Liver (tissue), 8 donors: ENCODE measurements at regions not wholly inside any gene's neighbourhood (a gene's known extent, or its start where the extent isn't known, plus 50 kb on each side); places are given as distances from the start of the nearest gene placed in this dataset.

Experiments used
- DNase-seq: peaks from one replicate; pipeline ENCODE4 v3.0.0-alpha.2; 2017; ENCODE audit warnings: low spot score
- H3K27ac ChIP-seq, 2 donors: one replicate each; pipeline ENCODE4 v1.7.0; 2013; ENCODE audit warnings: inconsistent platforms in 2 of 2, low read length in 2 of 2, control low read depth in 1 of 2, low read depth in 1 of 2, mild to moderate bottlenecking in 1 of 2
- H3K27me3 ChIP-seq, 4 donors: one replicate each; pipeline versions ENCODE4 v1.6.1 to v1.7.0; 2013; ENCODE audit warnings: low read length in 3 of 4, inconsistent platforms in 1 of 4, mild to moderate bottlenecking in 1 of 4, moderate library complexity in 1 of 4; ENCODE audit not compliant: control insufficient read depth in 4 of 4, insufficient read depth in 4 of 4
- H3K36me3 ChIP-seq, 4 donors: one replicate each; pipeline versions ENCODE4 v1.6.1 to v1.7.0; 2013; ENCODE audit warnings: low read length in 3 of 4, mild to moderate bottlenecking in 3 of 4, low read depth in 1 of 4, moderate library complexity in 1 of 4; ENCODE audit not compliant: control insufficient read depth in 4 of 4, insufficient read depth in 3 of 4
- H3K4me1 ChIP-seq, 4 donors: one replicate each; pipeline versions ENCODE4 v1.6.1 to v1.7.0; 2013; ENCODE audit warnings: low read length in 3 of 4, mild to moderate bottlenecking in 3 of 4, moderate library complexity in 1 of 4; ENCODE audit not compliant: control insufficient read depth in 4 of 4, insufficient read depth in 4 of 4
- H3K4me3 ChIP-seq, 3 donors: one replicate each; pipeline versions ENCODE4 v1.6.1 to v1.7.0; 2013; ENCODE audit warnings: low read length in 3 of 3, control low read depth in 1 of 3, low read depth in 1 of 3, mild to moderate bottlenecking in 1 of 3
- H3K9ac ChIP-seq, 2 donors: one replicate each; pipeline ENCODE4 v1.7.0; 2013; ENCODE audit warnings: low read length in 2 of 2, mild to moderate bottlenecking in 2 of 2, moderate library complexity in 2 of 2, control low read depth in 1 of 2, low read depth in 1 of 2
- H3K9me3 ChIP-seq, 4 donors: one replicate each; pipeline versions ENCODE4 v1.6.1 to v1.7.0; 2013; ENCODE audit warnings: low read length in 3 of 4; ENCODE audit not compliant: control insufficient read depth in 4 of 4
- ATF3 ChIP-seq: IDR thresholded peaks from 2 replicates; pipeline ENCODE4 v1.6.1; 2016; ENCODE audit warnings: antibody characterized with exemption
- CTCF ChIP-seq: fragments of 150-350 bp; IDR thresholded peaks from 2 replicates; pipeline ENCODE4 v1.5.1; 2017; ENCODE audit warnings: improper control_type of control experiment, low read depth, low read length; ENCODE audit not compliant: missing input control
- EGR1 ChIP-seq, 2 donors: IDR thresholded peaks; 2 replicates each; pipeline ENCODE4 v1.6.1; 2016 to 2018; ENCODE audit warnings: antibody characterized with exemption in 2 of 2, low read depth in 2 of 2
- FOXA1 ChIP-seq: IDR thresholded peaks from 2 replicates; pipeline ENCODE4 v1.6.1; 2016; ENCODE audit warnings: antibody characterized with exemption
- FOXA2 ChIP-seq: IDR thresholded peaks from 2 replicates; pipeline ENCODE4 v1.6.1; 2016; ENCODE audit warnings: antibody characterized with exemption
- GABPA ChIP-seq, 2 donors: IDR thresholded peaks in 1 of 2; conservative IDR thresholded peaks in 1 of 2; 2 replicates each; pipeline ENCODE4 v1.6.1; 2016; ENCODE audit warnings: antibody characterized with exemption in 2 of 2, mild to moderate bottlenecking in 1 of 2, moderate library complexity in 1 of 2
- HNF4A ChIP-seq, 2 donors: conservative IDR thresholded peaks; 2 replicates each; pipeline ENCODE4 v1.6.1; 2016; ENCODE audit warnings: antibody characterized with exemption in 2 of 2, mild to moderate bottlenecking in 2 of 2
- HNF4G ChIP-seq: IDR thresholded peaks from 2 replicates; pipeline ENCODE4 v1.6.1; 2016; ENCODE audit warnings: antibody characterized with exemption
- JUND ChIP-seq, 2 donors: IDR thresholded peaks; 2 replicates each; pipeline ENCODE4 v1.6.1; 2016; ENCODE audit warnings: antibody characterized with exemption in 2 of 2
- MAX ChIP-seq: IDR thresholded peaks from 2 replicates; pipeline ENCODE4 v1.6.1; 2016; ENCODE audit warnings: antibody characterized with exemption
- NR2F2 ChIP-seq: IDR thresholded peaks from 2 replicates; pipeline ENCODE4 v1.6.1; 2016; ENCODE audit warnings: antibody characterized with exemption
- RAD21 ChIP-seq, 2 donors: IDR thresholded peaks; 2 replicates each; pipeline ENCODE4 v1.6.1; 2016; ENCODE audit warnings: antibody characterized with exemption in 2 of 2, mild to moderate bottlenecking in 2 of 2
- REST ChIP-seq: IDR thresholded peaks from 2 replicates; pipeline ENCODE4 v1.6.1; 2016; ENCODE audit warnings: antibody characterized with exemption, mild to moderate bottlenecking
- RXRA ChIP-seq, 2 donors: IDR thresholded peaks; 2 replicates each; pipeline ENCODE4 v1.6.1; 2017 to 2018; ENCODE audit warnings: antibody characterized with exemption in 2 of 2, mild to moderate bottlenecking in 1 of 2
- SP1 ChIP-seq: IDR thresholded peaks from 2 replicates; pipeline ENCODE4 v1.6.1; 2018; ENCODE audit warnings: antibody characterized with exemption, mild to moderate bottlenecking
- TAF1 ChIP-seq: conservative IDR thresholded peaks from 2 replicates; pipeline ENCODE4 v1.6.1; 2016; ENCODE audit warnings: antibody characterized with exemption, mild to moderate bottlenecking
- YY1 ChIP-seq: IDR thresholded peaks from 2 replicates; pipeline ENCODE4 v1.6.1; 2016; ENCODE audit warnings: antibody characterized with exemption, mild to moderate bottlenecking
- ZBTB33 ChIP-seq: IDR thresholded peaks from 2 replicates; pipeline ENCODE4 v1.6.1; 2016; ENCODE audit warnings: antibody characterized with exemption
- WGBS: extraction: QIAGEN DNeasy Blood & Tissue Kit; methylation state at CpG from one replicate; pipeline ENCODE4 v1.1.7; 2013; 5-methylcytosine and 5-hydroxymethylcytosine counted together
- donor health status: healthy.
- donor health status: healthy.
- donor health status: healthy.
- donor health status: healthy.
- donor health status: healthy.

GRCh38 chr6:74645108-74645849 is 560.6 kb downstream of the COL12A1 start:
- H3K36me3 ChIP-seq, result no peaks in the 10 kb centered on the region
- H3K9ac ChIP-seq, result no peak overlapping the region
- no peaks in the 10 kb centered on the region for H3K9me3 ChIP-seq
- DNase-seq, result no peak
- 73% methylated on average over 6 of the region's 6 CpGs for WGBS
- no peaks in the 10 kb centered on the region for H3K4me1 ChIP-seq
- H3K4me3 ChIP-seq, result no peak overlapping the region
- TF ChIP-seq EGR1 (IDR thresholded peaks at IDR 0.05; ENCODE audit: low read depth in 2 of 2) (no peak), JUND (IDR thresholded peaks at IDR 0.05) (no peak), FOXA2 (no peak), RAD21 (IDR thresholded peaks at IDR 0.05) (no peak), ZBTB33 (no peak), FOXA1 (no peak), TAF1 (no peak), RXRA (IDR thresholded peaks at IDR 0.05) (no peak), YY1 (no peak), SP1 (no peak), GABPA (IDR thresholded peaks at IDR 0.05 in 1 of 2, conservative IDR thresholded peaks at IDR 0.05 in 1 of 2) (no peak), CTCF (no peak), MAX (no peak)
- H3K27me3 ChIP-seq, result no peaks in the 10 kb centered on the region
- H3K27ac ChIP-seq, result no peak overlapping the region

- TF ChIP-seq YY1 (no peak), RXRA (IDR thresholded peaks at IDR 0.05) (no peak), ATF3 (no peak), NR2F2 (no peak), EGR1 (IDR thresholded peaks at IDR 0.05; ENCODE audit: low read depth in 2 of 2) (no peak), FOXA2 (no peak), HNF4A (conservative IDR thresholded peaks at IDR 0.05) (no peak), REST (no peak), ZBTB33 (no peak), GABPA (IDR thresholded peaks at IDR 0.05 in 1 of 2, conservative IDR thresholded peaks at IDR 0.05 in 1 of 2) (no peak), TAF1 (no peak), HNF4G (no peak), MAX (no peak), FOXA1 (no peak), SP1 (no peak), CTCF (no peak), JUND (IDR thresholded peaks at IDR 0.05) (no peak), RAD21 (IDR thresholded peaks at IDR 0.05) (no peak)
- no peaks in the 10 kb centered on the region for H3K36me3 ChIP-seq
- H3K9me3 ChIP-seq, result no peaks in the 10 kb centered on the region
- H3K4me1 ChIP-seq, result no peaks in the 10 kb centered on the region
- H3K9ac ChIP-seq, result no peak overlapping the region
- 83% methylated on average over 2 of the region's 2 CpGs for WGBS
- H3K4me3 ChIP-seq, result no peak overlapping the region
- H3K27me3 ChIP-seq, result no peaks in the 10 kb centered on the region
- no peak for DNase-seq
- H3K27ac ChIP-seq, result no peak overlapping the region
Observed at GRCh38 chr6:74642101-74642500, 563.8 kb downstream of the COL12A1 start.
